Right lobe of liver (tissue), 6 donors: ENCODE measurements at regions not wholly inside any gene's neighbourhood (a gene's known extent, or its start where the extent isn't known, plus 50 kb on each side); places are given as distances from the start of the nearest gene placed in this dataset.

Experiments
- ATAC-seq, 4 donors: fragments of 200-7000 bp; cut with Tn5 transposase; one replicate each; pipeline ENCODE4 v1.9.1; 2020; ENCODE audit warnings: mild to moderate bottlenecking in 4 of 4, moderate library complexity in 4 of 4
- DNase-seq, 3 donors: peaks; one replicate each; pipeline ENCODE4 v3.0.0-alpha.2; 2020
- H3K27ac ChIP-seq, 3 donors: fragments of 200-600 bp; one replicate each; pipeline ENCODE4 v1.8.0; 2022
- H3K27me3 ChIP-seq, 2 donors: fragments of 200-600 bp; one replicate each; pipeline ENCODE4 v1.8.0; 2022
- H3K36me3 ChIP-seq, 4 donors: fragments of 200-600 bp; sonication (generic) in 1 of 4; one replicate each; pipeline versions ENCODE4 v1.5.1 to v1.8.0; 2017 to 2022; ENCODE audit warnings: control low read depth in 1 of 4
- H3K4me1 ChIP-seq, 4 donors: fragments of 200-600 bp; sonication (generic) in 1 of 4; one replicate each; pipeline versions ENCODE4 v1.5.1 to v1.8.0; 2017 to 2022; ENCODE audit warnings: control low read depth in 1 of 4
- H3K4me3 ChIP-seq, 3 donors: fragments of 200-600 bp; one replicate each; pipeline ENCODE4 v1.8.0; 2022
- H3K9me3 ChIP-seq, 4 donors: fragments of 200-600 bp; sonication (generic) in 1 of 4; one replicate each; pipeline versions ENCODE4 v1.5.1 to v1.8.0; 2017 to 2022; ENCODE audit warnings: control low read depth in 1 of 4
- POLR2A ChIP-seq: fragments of 450-650 bp; IDR thresholded peaks from one replicate; pipeline ENCODE4 v1.6.1; 2017; ENCODE audit warnings: antibody characterized with exemption, mild to moderate bottlenecking
- WGBS: methylation state at CpG from one replicate; pipeline ENCODE4 v1.1.6; 2018; ENCODE audit warnings: low coverage, low lambda C conversion rate; ENCODE audit not compliant: insufficient coverage; ENCODE audit errors: missing lambda C conversion rate; 5-methylcytosine and 5-hydroxymethylcytosine counted together
- intact Hi-C, 2 donors: fragments of 100-400 bp; cut with DNase I; formaldehyde crosslinking; loops; one replicate each; pipeline versions ENCODE4 v1.11.2 to v1.14.1; 2022
- TF ChIP-seq, protein P1 (sequence below), 4 donors: fragments of 200-600 bp in 3 of 4; fragments of 450-650 bp in 1 of 4; IDR thresholded peaks; one replicate each; pipeline versions ENCODE4 v1.5.1 to v1.8.0; 2016 to 2022; ENCODE audit warnings: antibody characterized with exemption in 4 of 4, mild to moderate bottlenecking in 2 of 4
- donor health status: DM: no; HTN: yes; CAD: no.
- donor health status: DM: no; HTN: no; CAD: no.
- donor health status: DM: no; HTN: no; CAD: no.
- donor health status: DM: no; HTN: yes; CAD: no.
- donor health status: DM: no; HTN: yes; CAD: no.

DNA sequence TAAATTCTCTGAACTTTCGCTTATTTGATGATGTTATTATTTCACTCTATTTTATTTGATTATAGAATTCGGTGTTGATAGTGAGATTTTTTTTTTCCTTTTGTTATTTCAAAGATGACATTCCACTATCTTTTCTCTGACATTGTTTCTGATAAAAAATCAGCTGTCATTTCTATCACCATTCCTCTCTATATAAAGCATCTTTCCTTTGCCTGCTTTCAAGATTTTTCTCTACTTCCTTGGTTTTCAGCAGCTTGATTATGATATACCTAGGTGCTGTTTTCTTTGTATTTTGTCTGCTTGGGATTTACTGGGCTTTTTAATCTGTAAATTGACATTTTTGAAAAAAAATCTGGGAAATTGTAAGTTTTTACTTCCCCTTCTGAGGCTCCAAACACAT is 344.0 kb downstream of the HLX start:
- H3K4me1 ChIP-seq: no peaks in the 10 kb centered on the region
- TF ChIP-seq POLR2A: no peak
- TF ChIP-seq, protein P1, sequence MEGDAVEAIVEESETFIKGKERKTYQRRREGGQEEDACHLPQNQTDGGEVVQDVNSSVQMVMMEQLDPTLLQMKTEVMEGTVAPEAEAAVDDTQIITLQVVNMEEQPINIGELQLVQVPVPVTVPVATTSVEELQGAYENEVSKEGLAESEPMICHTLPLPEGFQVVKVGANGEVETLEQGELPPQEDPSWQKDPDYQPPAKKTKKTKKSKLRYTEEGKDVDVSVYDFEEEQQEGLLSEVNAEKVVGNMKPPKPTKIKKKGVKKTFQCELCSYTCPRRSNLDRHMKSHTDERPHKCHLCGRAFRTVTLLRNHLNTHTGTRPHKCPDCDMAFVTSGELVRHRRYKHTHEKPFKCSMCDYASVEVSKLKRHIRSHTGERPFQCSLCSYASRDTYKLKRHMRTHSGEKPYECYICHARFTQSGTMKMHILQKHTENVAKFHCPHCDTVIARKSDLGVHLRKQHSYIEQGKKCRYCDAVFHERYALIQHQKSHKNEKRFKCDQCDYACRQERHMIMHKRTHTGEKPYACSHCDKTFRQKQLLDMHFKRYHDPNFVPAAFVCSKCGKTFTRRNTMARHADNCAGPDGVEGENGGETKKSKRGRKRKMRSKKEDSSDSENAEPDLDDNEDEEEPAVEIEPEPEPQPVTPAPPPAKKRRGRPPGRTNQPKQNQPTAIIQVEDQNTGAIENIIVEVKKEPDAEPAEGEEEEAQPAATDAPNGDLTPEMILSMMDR (IDR thresholded peaks at IDR 0.05): no peak
- WGBS: 60% methylated on average over 2 of the region's 2 CpGs
- H3K9me3 ChIP-seq: peaks cover 0 to 9% (median 6%) of the 10 kb centered on the region in 4 donors
- H3K27ac ChIP-seq: no peak overlapping the region
- intact Hi-C loops: no loop called here
- no peak overlapping the region for H3K4me3 ChIP-seq
- DNase-seq: no peak
- H3K36me3 ChIP-seq: no peaks in the 10 kb centered on the region
- ATAC-seq: no peak
- no peaks in the 10 kb centered on the region for H3K27me3 ChIP-seq

DNA sequence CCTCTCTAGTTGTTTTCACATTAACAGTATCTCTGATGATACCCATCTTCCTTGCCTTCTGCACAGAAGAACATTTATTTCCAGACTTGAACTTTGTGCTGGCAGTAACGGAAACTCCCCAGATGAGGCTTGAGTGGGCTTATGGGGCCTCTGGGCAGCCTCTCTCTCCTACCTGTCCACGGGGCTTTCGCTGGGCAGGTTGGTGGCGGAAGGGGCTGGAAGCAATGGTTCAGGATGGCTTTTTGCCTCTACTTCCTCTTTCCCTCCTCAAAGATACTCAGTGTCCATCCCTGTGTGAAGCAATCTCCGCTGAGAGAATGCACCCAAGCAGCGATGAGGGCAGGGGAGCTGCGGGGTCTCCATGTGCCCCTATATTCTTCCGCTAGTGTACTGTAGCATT is 348.2 kb downstream of the HLX start:
- no peak overlapping the region for H3K27ac ChIP-seq
- peaks cover 0 to 9% (median 6%) of the 10 kb centered on the region in 4 donors for H3K9me3 ChIP-seq
- intact Hi-C loops: no loop called here
- WGBS: 71% methylated on average over 4 of the region's 8 CpGs
- DNase-seq (no peak), ATAC-seq (no peak)
- no peaks in the 10 kb centered on the region for H3K27me3 ChIP-seq
- H3K4me1 ChIP-seq: peaks cover 0 to 6% (median 4%) of the 10 kb centered on the region in 4 donors
- no peak overlapping the region for H3K4me3 ChIP-seq
- no peak for TF ChIP-seq POLR2A
- TF ChIP-seq, protein P1 (IDR thresholded peaks at IDR 0.05): no peak
- H3K36me3 ChIP-seq: no peaks in the 10 kb centered on the region

DNA sequence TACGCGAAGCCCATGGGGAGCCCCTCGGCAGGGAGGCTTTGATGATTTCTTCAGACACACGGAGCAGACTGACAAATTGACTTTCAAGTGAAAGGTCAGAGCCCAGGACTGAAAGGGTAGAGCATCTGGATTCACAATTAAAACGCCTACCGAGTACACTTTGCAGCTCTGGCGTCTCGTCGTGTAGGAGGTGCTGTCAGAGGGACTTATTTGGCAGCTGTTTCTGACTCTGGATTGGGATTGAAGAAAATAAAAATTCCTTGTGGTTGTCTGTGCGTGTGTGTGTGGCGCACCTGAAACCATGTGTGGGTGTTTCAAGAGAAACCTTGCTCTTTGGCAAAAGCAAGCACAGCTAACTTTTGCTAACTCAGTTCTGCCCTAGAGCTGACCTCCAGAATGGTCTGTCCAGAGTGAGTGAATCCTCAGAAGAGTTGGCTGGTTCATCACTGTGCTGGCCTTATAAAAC is 348.7 kb downstream of the HLX start:
- no peaks in the 10 kb centered on the region for H3K27me3 ChIP-seq
- intact Hi-C loops: no loop called here
- H3K36me3 ChIP-seq: no peaks in the 10 kb centered on the region
- H3K4me3 ChIP-seq: no peak overlapping the region
- TF ChIP-seq POLR2A: no peak
- DNase-seq (no peak), ATAC-seq (peak in 3 of 4 donors; percentile 20 to 53 (median 24))
- no peak overlapping the region for H3K27ac ChIP-seq
- WGBS: 50% methylated on average over 11 of the region's 11 CpGs
- H3K9me3 ChIP-seq: peaks cover 0 to 9% (median 5%) of the 10 kb centered on the region in 4 donors
- peaks cover 0 to 6% (median 4%) of the 10 kb centered on the region in 4 donors for H3K4me1 ChIP-seq

DNA sequence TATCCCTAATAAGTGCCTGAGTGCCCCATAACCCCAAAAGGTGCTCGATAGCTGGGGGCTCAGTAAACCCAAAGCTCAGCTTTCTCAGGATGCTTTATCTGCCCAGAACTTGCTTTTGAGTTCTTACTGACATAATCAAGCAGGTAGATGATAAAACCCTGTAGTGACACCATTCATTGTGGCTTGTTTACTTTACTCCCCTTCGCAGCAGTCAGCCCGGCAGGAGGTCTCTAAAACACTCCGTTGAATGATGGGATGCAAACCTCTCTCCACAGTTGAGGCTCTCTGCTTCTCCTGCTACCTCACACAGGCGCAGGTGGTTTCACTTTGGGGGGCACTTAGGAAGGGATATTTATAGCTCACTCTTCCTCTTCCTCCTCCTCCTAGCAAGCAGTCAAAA is 349.4 kb downstream of the HLX start:
- Histone ChIP-seq H3K36me3 (no peaks in the 10 kb centered on the region), H3K27ac (no peak overlapping the region), H3K9me3 (peaks cover 0 to 8% (median under 1%) of the 10 kb centered on the region in 4 donors), H3K4me3 (no peak overlapping the region), H3K27me3 (no peaks in the 10 kb centered on the region), H3K4me1 (peaks cover 0 to 6% (median 4%) of the 10 kb centered on the region in 4 donors)
- TF ChIP-seq POLR2A: no peak
- TF ChIP-seq, protein P1 (IDR thresholded peaks at IDR 0.05): no peak
- no peak for DNase-seq
- WGBS: 31% methylated on average over 5 of the region's 5 CpGs
- no peak for ATAC-seq
- intact Hi-C loops: no loop called here

DNA sequence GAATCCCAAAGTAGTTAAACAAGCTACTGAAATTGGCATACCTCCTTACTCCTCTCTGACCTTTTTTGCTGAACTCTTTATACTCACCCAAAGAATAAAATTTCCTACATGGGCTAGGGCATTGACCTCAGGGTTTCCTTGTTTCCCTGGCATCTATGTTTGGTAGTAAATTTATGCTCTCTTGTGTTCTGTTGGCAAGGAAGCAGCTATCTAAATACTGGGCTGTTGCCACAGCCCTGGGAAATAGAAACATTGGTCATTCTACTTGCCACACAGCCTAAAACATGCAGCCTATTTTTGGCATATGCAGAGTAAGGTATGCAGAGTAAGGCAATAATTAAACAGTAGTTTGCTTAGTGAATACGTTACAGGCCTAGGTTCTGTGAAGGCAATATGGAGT is 351.4 kb downstream of the HLX start:
- Histone ChIP-seq H3K9me3 (no peaks in the 10 kb centered on the region), H3K4me3 (no peak overlapping the region), H3K27me3 (no peaks in the 10 kb centered on the region), H3K27ac (no peak overlapping the region), H3K4me1 (peaks cover 0 to 6% (median 4%) of the 10 kb centered on the region in 4 donors), H3K36me3 (no peaks in the 10 kb centered on the region)
- intact Hi-C loops: no loop called here
- ATAC-seq (peak; percentile 88 to 96 (median 92)), DNase-seq (peak in 1 of 3 donors; percentile 47)
- TF ChIP-seq POLR2A: no peak
- TF ChIP-seq, protein P1 (IDR thresholded peaks at IDR 0.05): no peak
- WGBS: 17% methylated on average over 1 of the region's 1 CpG
